ENCODE measurements at regions not wholly inside any gene's neighbourhood (a gene's known extent, or its start where the extent isn't known, plus 50 kb on each side); places are given as distances from the start of the nearest gene placed in this dataset.

GRCh38 chr16:26752166-26752565, 314.6 kb upstream of the C16orf82 start:
- TF ChIP-seq, protein P1, sequence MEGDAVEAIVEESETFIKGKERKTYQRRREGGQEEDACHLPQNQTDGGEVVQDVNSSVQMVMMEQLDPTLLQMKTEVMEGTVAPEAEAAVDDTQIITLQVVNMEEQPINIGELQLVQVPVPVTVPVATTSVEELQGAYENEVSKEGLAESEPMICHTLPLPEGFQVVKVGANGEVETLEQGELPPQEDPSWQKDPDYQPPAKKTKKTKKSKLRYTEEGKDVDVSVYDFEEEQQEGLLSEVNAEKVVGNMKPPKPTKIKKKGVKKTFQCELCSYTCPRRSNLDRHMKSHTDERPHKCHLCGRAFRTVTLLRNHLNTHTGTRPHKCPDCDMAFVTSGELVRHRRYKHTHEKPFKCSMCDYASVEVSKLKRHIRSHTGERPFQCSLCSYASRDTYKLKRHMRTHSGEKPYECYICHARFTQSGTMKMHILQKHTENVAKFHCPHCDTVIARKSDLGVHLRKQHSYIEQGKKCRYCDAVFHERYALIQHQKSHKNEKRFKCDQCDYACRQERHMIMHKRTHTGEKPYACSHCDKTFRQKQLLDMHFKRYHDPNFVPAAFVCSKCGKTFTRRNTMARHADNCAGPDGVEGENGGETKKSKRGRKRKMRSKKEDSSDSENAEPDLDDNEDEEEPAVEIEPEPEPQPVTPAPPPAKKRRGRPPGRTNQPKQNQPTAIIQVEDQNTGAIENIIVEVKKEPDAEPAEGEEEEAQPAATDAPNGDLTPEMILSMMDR (IDR thresholded peaks at IDR 0.05; ENCODE audit: low read depth, low read length, missing control alignments) = no peak
- no peak for DNase-seq (ENCODE audit: extremely low read depth, low read depth)
- H3K4me3 ChIP-seq (replicated peaks; ENCODE audit: low read depth, low read length) = no peak overlapping the region

DNA sequence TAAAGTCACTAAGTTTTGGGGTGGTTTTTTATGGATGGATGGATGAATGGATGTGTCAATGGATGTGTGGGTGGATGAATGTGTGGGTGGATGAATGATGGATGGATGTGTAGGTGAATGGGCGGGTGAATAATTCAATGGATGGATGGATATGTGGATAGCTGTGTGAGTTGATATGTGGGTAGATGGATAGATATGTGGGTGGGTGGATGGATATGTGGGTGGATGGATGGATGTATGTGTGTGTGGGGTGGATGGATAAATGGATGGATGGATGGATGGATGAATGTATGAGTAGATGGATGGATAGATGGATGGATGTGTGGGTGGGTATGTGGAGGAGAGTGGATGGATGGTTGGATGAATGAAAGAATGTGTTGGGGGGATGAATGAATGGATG, 310.1 kb upstream of the C16orf82 start:
- no peak for DNase-seq (ENCODE audit: extremely low read depth, low read depth)
- no peak overlapping the region for H3K4me3 ChIP-seq (replicated peaks; ENCODE audit: low read depth, low read length)
- TF ChIP-seq, protein P1 (IDR thresholded peaks at IDR 0.05; ENCODE audit: low read depth, low read length, missing control alignments) = no peak

DNA sequence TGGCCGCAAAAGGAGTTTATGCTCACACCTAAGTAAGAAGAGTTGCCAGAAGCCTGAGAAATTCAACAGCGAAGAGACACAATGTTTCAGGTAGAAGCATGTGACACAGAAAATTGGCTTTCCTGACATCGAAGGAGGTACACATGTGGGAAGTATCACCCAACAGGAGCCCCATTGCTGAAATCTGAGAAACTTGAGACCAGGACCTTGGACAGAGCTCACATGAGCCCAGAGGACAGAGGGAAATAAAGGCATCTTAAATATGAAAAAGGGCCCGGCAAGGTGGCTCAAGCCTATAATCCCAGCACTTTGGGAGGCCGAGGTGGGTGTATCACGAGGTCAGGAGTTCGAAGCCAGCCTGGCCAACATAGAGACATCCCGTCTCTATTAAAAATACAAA, 304.1 kb upstream of the C16orf82 start:
- no peak overlapping the region for H3K4me3 ChIP-seq (replicated peaks; ENCODE audit: low read depth, low read length)
- TF ChIP-seq, protein P1 (IDR thresholded peaks at IDR 0.05; ENCODE audit: low read depth, low read length, missing control alignments) = no peak
- no peak for DNase-seq (ENCODE audit: extremely low read depth, low read depth)

DNA sequence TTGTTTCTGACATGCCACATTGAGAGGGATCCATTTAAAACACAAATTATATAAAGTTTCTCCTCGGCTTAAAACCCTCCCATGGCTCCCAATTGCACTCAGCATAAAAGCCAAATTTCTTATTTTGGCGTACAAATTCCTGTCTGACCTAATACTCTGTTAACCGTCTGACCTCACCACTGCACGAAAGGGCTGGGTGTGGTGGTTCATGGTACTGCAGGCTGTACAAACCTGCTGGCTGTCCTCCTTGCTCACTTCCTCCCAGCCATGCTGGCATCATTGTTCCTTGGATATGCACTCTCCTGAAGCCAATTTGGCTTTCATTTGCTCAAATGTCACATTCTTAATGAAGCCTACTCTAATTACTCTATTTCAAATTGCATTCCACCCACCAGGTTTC, 301.6 kb upstream of the C16orf82 start:
- no peak for DNase-seq (ENCODE audit: extremely low read depth, low read depth)
- TF ChIP-seq, protein P1 (IDR thresholded peaks at IDR 0.05; ENCODE audit: low read depth, low read length, missing control alignments) = peak; percentile 11
- no peak overlapping the region for H3K4me3 ChIP-seq (replicated peaks; ENCODE audit: low read depth, low read length)

DNA sequence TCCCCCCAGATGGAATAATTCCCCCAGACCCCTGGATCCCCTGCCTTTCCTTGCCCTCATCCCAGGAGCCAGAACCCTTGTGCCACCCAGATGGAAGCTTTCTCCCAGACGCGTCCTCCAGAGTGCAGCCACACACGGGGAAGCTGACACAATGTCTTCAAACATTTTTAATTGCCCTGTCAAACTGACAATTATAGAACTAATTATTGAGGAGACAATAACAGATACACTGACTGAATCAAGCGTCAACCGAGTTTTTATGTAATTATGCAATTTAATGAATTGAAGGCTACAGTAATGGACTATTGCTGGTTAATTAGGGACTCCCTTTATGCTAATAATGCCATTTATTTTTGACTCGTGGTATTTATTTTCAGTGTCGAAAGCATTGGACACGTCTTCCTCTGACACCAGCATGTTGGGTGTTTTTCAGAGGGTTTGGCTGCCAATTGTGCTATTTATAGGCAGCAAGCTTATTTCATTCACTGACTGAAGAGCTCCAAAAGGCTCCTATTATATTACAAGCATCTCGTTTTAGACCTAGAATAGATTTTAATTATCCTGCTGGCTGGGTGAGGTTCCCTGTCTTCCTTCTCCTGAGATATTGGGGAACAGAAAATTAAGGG, 298.2 kb upstream of the C16orf82 start:
- DNase-seq (ENCODE audit: extremely low read depth, low read depth) = no peak
- TF ChIP-seq, protein P1 (IDR thresholded peaks at IDR 0.05; ENCODE audit: low read depth, low read length, missing control alignments) = no peak
- no peak overlapping the region for H3K4me3 ChIP-seq (replicated peaks; ENCODE audit: low read depth, low read length)

DNA sequence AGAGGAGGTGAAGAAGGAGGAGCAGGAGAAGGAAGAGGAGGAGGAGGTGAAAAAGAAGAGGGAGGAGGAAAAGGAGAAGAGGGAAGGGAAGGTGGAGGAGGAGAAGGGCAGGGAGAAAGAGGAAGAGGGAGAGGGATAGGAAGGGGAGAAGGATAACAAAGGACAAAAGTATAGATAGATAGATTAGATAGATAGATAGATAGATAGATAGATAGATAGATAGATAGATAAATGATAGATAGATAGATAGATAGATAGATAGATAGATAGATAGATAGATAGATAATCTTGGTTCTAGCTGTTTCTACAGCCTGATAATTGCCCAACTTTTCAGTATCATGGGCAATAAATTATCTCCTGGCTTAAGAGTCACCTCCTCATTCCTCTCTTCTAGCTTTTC, 296.2 kb upstream of the C16orf82 start:
- no peak for DNase-seq (ENCODE audit: extremely low read depth, low read depth)
- TF ChIP-seq, protein P1 (IDR thresholded peaks at IDR 0.05; ENCODE audit: low read depth, low read length, missing control alignments) = no peak
- H3K4me3 ChIP-seq (replicated peaks; ENCODE audit: low read depth, low read length) = no peak overlapping the region

DNA sequence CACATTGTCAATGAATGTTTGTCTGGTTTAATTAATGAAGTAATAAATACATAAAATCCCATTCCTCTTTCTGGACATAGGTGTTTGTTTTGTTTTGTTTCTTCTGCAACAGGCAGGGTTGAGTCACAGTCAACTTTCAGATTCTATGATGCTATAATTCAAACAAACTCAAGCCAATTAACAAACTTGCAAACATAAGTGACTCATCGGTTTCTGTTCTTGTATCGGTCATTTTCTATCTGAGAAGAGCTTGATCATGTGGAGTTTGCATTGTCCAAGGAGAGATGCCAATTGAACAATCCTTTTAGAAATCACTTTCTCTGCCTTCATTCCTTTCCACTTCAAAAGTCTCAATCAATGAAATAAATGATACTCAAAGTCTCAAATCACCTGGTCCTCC, 294.2 kb upstream of the C16orf82 start:
- TF ChIP-seq, protein P1 (IDR thresholded peaks at IDR 0.05; ENCODE audit: low read depth, low read length, missing control alignments) = no peak
- no peak overlapping the region for H3K4me3 ChIP-seq (replicated peaks; ENCODE audit: low read depth, low read length)
- no peak for DNase-seq (ENCODE audit: extremely low read depth, low read depth)

All from HFF-Myc (cell line).